GM12878 (cell line): ENCODE measurements at regions not wholly inside any gene's neighbourhood (a gene's known extent, or its start where the extent isn't known, plus 50 kb on each side); places are given as distances from the start of the nearest gene placed in this dataset.

Experiments used
- ATAC-seq: fragments of 200-7000 bp; cut with Tn5 transposase; 3 replicates; pipeline ENCODE4 v1.9.1; 2020; ENCODE audit warnings: mild to moderate bottlenecking, moderate library complexity
- BruUV-seq: library from RNA; stranded (reverse); fragments of 400-500 nt; replicated peaks from 2 replicates; lab custom pipeline; 2021; lab: Mats Ljungman, UMichigan
- CTCF ChIA-PET: fragments of 300-600 bp; sonication (Branson Sonifier 250); formaldehyde crosslinking; extraction: SDS; loops from one replicate; lab custom pipeline; 2021; ENCODE audit warnings: inconsistent platforms; lab: Yijun Ruan, JAX
- POLR2A ChIA-PET: fragments of 350-600 bp; formaldehyde crosslinking; extraction: SDS; loops from one replicate; lab custom pipeline; 2021; ENCODE audit warnings: inconsistent platforms; lab: Charles Lee
- RAD21 ChIA-PET: fragments of 300-600 bp; sonication (Branson Sonifier 250); formaldehyde crosslinking; loops from one replicate; lab custom pipeline; 2023; ENCODE audit warnings: antibody characterized with exemption; ENCODE audit not compliant: unreplicated experiment; lab: Charles Lee
- SMC1A ChIA-PET: fragments of 300-600 bp; sonication (Branson Sonifier 250); formaldehyde crosslinking; loops from one replicate; lab custom pipeline; 2023; ENCODE audit not compliant: unreplicated experiment, uncharacterized antibody; lab: Charles Lee
- DNase-seq: peaks from one replicate; pipeline ENCODE4 v3.0.0-alpha.2; 2011; ENCODE audit warnings: low read depth, low spot score
- FAIRE-seq: peaks from 3 replicates; lab custom pipeline; 2011; peaks lifted over from hg19 to GRCh38; lab: Jason Lieb, UNC
- H2AFZ ChIP-seq: 2 replicates; pipeline ENCODE4 v1.6.0; 2011; ENCODE audit warnings: low read depth, low read length, control low read depth; ENCODE audit not compliant: control insufficient read depth
- H3K27ac ChIP-seq: 2 replicates; pipeline ENCODE4 v1.5.1; 2011; ENCODE audit warnings: control low read depth; ENCODE audit not compliant: control insufficient read depth, insufficient read depth
- H3K27me3 ChIP-seq, 2 experiments: replicated peaks in 1 of 2; 2 replicates each; pipeline versions ENCODE4 v1.6.0 to v1.6.1; 2011; ENCODE audit warnings: low read length in 1 of 2; ENCODE audit not compliant: control insufficient read depth in 2 of 2, insufficient read depth in 2 of 2
- H3K36me3 ChIP-seq, 2 experiments: 2 replicates each; pipeline ENCODE4 v1.5.1; 2011; ENCODE audit warnings: low read length in 1 of 2; ENCODE audit not compliant: control insufficient read depth in 2 of 2, insufficient read depth in 2 of 2
- H3K4me1 ChIP-seq: 2 replicates; pipeline ENCODE4 v1.6.1; 2011; ENCODE audit warnings: mild to moderate bottlenecking, low read length, moderate library complexity, mixed read lengths; ENCODE audit not compliant: control insufficient read depth, insufficient read depth
- H3K4me2 ChIP-seq: 2 replicates; pipeline ENCODE4 v1.6.0; 2011; ENCODE audit warnings: control low read depth; ENCODE audit not compliant: control insufficient read depth, insufficient read depth
- H3K4me3 ChIP-seq: fragments of 200-600 bp; sonication (generic); 2 replicates; pipeline ENCODE4 v1.5.1; 2016
- H3K79me2 ChIP-seq: 2 replicates; pipeline ENCODE4 v1.6.0; 2011; ENCODE audit warnings: low read length; ENCODE audit not compliant: control insufficient read depth, insufficient read depth
- H3K9ac ChIP-seq: 2 replicates; pipeline ENCODE4 v1.8.0; 2011; ENCODE audit warnings: low read length, control low read depth, mixed read lengths; ENCODE audit not compliant: control insufficient read depth, insufficient read depth
- H3K9me3 ChIP-seq: replicated peaks from 3 replicates; pipeline ENCODE4 v1.5.1; 2011; ENCODE audit warnings: mild to moderate bottlenecking, low read length; ENCODE audit not compliant: control insufficient read depth, insufficient read depth
- H4K20me1 ChIP-seq: 2 replicates; pipeline ENCODE4 v1.6.0; 2011; ENCODE audit not compliant: control insufficient read depth, insufficient read depth
- BMI1 ChIP-seq: fragments of 450-650 bp; IDR thresholded peaks from 2 replicates; pipeline ENCODE4 v1.6.1; 2016; ENCODE audit warnings: mild to moderate bottlenecking, moderate library complexity, borderline replicate concordance
- ETV6 ChIP-seq, 2 experiments: fragments of 450-650 bp in 1 of 2; IDR thresholded peaks in 1 of 2; conservative IDR thresholded peaks in 1 of 2; 2 replicates each; pipeline ENCODE4 v1.6.1; 2014; ENCODE audit warnings: antibody characterized with exemption in 1 of 2, borderline replicate concordance in 1 of 2, low read depth in 1 of 2, mild to moderate bottlenecking in 1 of 2, moderate library complexity in 1 of 2
- FOXK2 ChIP-seq: fragments of 450-650 bp; IDR thresholded peaks from 2 replicates; pipeline ENCODE4 v1.6.1; 2017; ENCODE audit warnings: mild to moderate bottlenecking, moderate library complexity
- PKNOX1 ChIP-seq: fragments of 450-650 bp; IDR thresholded peaks from 2 replicates; pipeline ENCODE4 v1.6.1; 2016; ENCODE audit warnings: mild to moderate bottlenecking
- RELB ChIP-seq: fragments of 450-650 bp; IDR thresholded peaks from 2 replicates; pipeline ENCODE4 v1.6.1; 2017; ENCODE audit warnings: low read depth, mild to moderate bottlenecking, moderate library complexity
- REST ChIP-seq: IDR thresholded peaks from 2 replicates; pipeline ENCODE4 v1.6.1; 2012; ENCODE audit warnings: mild to moderate bottlenecking, low read depth, low read length
- ZNF207 ChIP-seq: fragments of 450-650 bp; IDR thresholded peaks from 2 replicates; pipeline ENCODE4 v1.6.1; 2014; ENCODE audit warnings: antibody characterized with exemption, mild to moderate bottlenecking, borderline replicate concordance
- WGBS: methylation state at CpG from one replicate; pipeline ENCODE4 v1.1.6; 2016; ENCODE audit warnings: low lambda C conversion rate; ENCODE audit not compliant: insufficient replicate concordance, insufficient coverage; ENCODE audit errors: missing lambda C conversion rate; 5-methylcytosine and 5-hydroxymethylcytosine counted together
- in situ Hi-C: fragments of 300-500 bp; cut with MboI; formaldehyde crosslinking; loops from 9 replicates; pipeline ENCODE4 v1.14.3; 2018; ENCODE audit warnings: mixed read lengths
- intact Hi-C: fragments of 100-400 bp; cut with micrococcal nuclease; formaldehyde crosslinking; loops from one replicate; pipeline ENCODE4 v1.14.2; 2022; ENCODE audit not compliant: unreplicated experiment

DNA sequence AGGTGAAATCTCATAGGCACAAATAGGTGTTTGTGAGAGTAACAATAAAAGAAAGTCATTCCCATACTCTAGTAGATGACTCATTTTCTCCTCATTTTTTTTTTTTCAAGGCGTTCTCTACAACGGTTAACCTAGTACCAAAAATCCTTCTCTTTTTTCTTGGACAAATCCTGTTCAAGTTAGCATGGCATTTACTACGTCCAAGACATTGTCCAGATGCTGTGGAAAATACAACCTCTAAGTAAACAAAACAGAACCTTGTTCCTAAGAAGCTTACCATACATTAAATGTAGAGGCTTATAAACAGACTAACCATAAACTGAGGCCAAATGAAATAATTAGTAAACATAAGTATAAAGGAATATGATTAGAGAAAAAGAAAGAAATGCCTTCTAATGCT is 76.2 kb upstream of the RGS4 start:
- SMC1A ChIA-PET, result no interaction called here
- no peak overlapping the region for H3K4me2 ChIP-seq
- FAIRE-seq, result no peak

More for the DNA sequence above, 76.2 kb upstream of the RGS4 start:
- no peak overlapping the region for H3K27ac ChIP-seq
- ATAC-seq (no peak), DNase-seq (no peak)
- H2AFZ ChIP-seq, result no peak overlapping the region
- no peaks in the 10 kb centered on the region for H3K4me1 ChIP-seq
- no peaks in the 10 kb centered on the region for H3K9me3 ChIP-seq
- CTCF ChIA-PET, result no interaction called here
- H4K20me1 ChIP-seq, result no peaks in the 10 kb centered on the region
- H3K79me2 ChIP-seq, result no peaks in the 10 kb centered on the region
- no peaks in the 10 kb centered on the region for H3K36me3 ChIP-seq
- in situ Hi-C loops, result loop anchor here (25.0 kb wide), 1 partner anchor 106 kb away; no protein-coding TSS in a partner anchor
- H3K9ac ChIP-seq, result no peak overlapping the region
- H3K4me3 ChIP-seq, result no peak overlapping the region
- POLR2A ChIA-PET, result no interaction called here
- H3K27me3 ChIP-seq, result no peaks in the 10 kb centered on the region; a peak in 1 of 4 replicates
- RAD21 ChIA-PET, result no interaction called here
- no TSS peak for BruUV-seq
- intact Hi-C loops, result no loop called here
- WGBS, result 18% methylated on average over 3 of the region's 3 CpGs
- no peak for TF ChIP-seq ETV6 (conservative IDR thresholded peaks at IDR 0.05 in 1 of 2, IDR thresholded peaks at IDR 0.05 in 1 of 2; ENCODE audit: borderline replicate concordance in 1 of 2, low read depth in 1 of 2)
- no peak for TF ChIP-seq PKNOX1
- TF ChIP-seq FOXK2, result no peak
- no peak for TF ChIP-seq BMI1
- no peak for TF ChIP-seq ZNF207
- TF ChIP-seq RELB, result no peak
- TF ChIP-seq REST, result no peak
- TF ChIP-seq, all 136 proteins: peak for 0
